ENCODE measurements at regions not wholly inside any gene's neighbourhood (a gene's known extent, or its start where the extent isn't known, plus 50 kb on each side); places are given as distances from the start of the nearest gene placed in this dataset.
"Not testable (repeated sequence)": the region's sequence is repeated elsewhere in the genome, so short reads cannot be mapped to it uniquely, and the experiment has no call there.

- TF ChIP-seq, protein P1, sequence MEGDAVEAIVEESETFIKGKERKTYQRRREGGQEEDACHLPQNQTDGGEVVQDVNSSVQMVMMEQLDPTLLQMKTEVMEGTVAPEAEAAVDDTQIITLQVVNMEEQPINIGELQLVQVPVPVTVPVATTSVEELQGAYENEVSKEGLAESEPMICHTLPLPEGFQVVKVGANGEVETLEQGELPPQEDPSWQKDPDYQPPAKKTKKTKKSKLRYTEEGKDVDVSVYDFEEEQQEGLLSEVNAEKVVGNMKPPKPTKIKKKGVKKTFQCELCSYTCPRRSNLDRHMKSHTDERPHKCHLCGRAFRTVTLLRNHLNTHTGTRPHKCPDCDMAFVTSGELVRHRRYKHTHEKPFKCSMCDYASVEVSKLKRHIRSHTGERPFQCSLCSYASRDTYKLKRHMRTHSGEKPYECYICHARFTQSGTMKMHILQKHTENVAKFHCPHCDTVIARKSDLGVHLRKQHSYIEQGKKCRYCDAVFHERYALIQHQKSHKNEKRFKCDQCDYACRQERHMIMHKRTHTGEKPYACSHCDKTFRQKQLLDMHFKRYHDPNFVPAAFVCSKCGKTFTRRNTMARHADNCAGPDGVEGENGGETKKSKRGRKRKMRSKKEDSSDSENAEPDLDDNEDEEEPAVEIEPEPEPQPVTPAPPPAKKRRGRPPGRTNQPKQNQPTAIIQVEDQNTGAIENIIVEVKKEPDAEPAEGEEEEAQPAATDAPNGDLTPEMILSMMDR (IDR thresholded peaks at IDR 0.05; ENCODE audit: insufficient read depth, low read depth, low read length, missing control alignments), result no peak
- DNase-seq (ENCODE audit: low read depth), result no peak
- H3K4me3 ChIP-seq (ENCODE audit: low read length), result no peak overlapping the region
Observed at GRCh38 chr4:82090717-82091116, 283.1 kb downstream of the HNRNPD start.

DNA sequence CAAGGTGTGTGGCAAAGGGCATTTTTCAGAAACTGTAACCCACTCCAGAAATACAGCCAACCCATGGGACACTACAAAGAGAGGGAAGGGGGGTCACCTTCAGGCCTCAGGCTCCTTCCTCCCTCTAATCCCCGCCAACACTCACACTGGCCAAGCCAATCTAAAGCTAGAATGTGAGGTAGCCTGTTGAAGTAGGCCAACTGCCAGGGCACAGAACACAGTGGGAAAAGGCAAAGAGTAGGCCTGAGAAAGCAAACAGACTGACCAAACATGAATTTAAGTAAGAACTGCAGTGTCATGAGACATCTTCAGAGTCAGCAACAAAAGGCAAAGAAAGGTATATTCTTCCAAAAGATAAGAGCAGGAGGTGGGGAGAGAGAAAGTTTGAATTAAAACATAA, 289.0 kb downstream of the HNRNPD start:
- TF ChIP-seq, protein P1 (IDR thresholded peaks at IDR 0.05; ENCODE audit: insufficient read depth, low read depth, low read length, missing control alignments), result no peak
- DNase-seq (ENCODE audit: low read depth), result no peak
- no peak overlapping the region for H3K4me3 ChIP-seq (ENCODE audit: low read length)

DNA sequence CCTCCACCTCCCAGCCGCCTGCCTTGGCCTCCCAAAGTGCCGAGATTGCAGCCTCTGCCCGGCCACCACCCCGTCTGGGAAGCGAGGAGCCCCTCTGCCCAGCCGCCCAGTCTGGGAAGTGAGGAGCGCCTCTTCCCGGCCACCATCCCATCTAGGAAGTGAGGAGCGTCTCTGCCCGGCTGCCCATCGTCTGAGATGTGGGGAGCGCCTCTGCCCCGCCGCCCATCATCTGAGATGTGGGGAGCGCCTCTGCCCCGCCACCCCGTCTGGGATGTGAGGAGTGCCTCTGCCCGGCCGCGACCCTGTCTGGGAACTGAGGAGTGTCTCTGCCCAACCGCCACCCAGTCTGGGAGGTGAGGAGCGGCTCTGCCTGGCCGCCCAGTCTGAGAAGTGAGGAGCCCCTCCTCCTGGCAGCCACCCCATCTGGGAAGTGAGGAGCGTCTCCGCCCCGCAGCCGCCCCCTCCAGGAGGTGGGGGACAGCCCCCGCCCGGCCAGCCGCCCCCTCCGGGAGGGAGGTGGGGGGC, 296.3 kb downstream of the HNRNPD start:
- DNase-seq (ENCODE audit: low read depth); H3K4me3 ChIP-seq (ENCODE audit: low read length): not testable (repeated sequence)

DNA sequence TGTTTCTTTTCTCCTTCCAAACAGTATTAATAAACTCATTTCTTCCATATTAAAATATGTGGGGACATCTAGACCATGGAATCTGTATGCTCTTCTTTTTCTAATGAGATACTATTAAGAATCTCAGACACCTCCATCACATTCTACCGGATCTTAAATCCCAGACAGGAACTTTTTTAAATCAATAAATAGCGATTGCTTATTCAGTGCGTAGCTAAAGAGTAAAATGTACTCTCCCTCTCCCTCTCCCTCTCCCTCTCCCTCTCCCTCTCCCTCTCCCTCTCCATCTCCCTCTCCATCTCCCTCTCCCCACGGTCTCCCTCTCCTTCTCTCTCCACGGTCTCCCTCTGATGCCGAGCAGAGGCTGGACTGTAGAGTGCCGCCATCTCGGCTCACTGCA, 297.0 kb downstream of the HNRNPD start:
- no peak overlapping the region for H3K4me3 ChIP-seq (ENCODE audit: low read length)
- TF ChIP-seq, protein P1 (IDR thresholded peaks at IDR 0.05; ENCODE audit: insufficient read depth, low read depth, low read length, missing control alignments), result no peak
- no peak for DNase-seq (ENCODE audit: low read depth)

GRCh38 chr4:82076359-82076758, 297.4 kb downstream of the HNRNPD start:
- no peak overlapping the region for H3K4me3 ChIP-seq (ENCODE audit: low read length)
- TF ChIP-seq, protein P1 (IDR thresholded peaks at IDR 0.05; ENCODE audit: insufficient read depth, low read depth, low read length, missing control alignments), result no peak
- no peak for DNase-seq (ENCODE audit: low read depth)

DNA sequence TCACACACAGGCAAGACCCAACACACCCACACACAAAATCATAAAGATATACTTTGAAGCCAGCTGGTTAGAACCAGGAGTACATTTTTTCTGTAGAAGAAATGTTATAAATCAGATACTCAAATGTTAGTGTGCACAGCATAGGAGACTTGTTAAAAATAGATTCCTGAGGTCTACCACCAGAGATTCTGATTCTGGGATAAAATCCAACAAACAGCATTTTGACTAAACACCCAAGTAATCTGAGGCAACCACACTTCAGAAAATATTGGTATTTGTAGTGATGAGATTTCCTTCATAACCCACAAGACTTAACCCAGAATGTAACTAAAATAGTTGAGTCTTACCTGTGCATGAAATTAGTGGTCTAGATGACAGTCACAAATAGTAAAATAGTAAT, 301.8 kb downstream of the HNRNPD start:
- H3K4me3 ChIP-seq (ENCODE audit: low read length), result no peak overlapping the region
- DNase-seq (ENCODE audit: low read depth), result no peak
- TF ChIP-seq, protein P1 (IDR thresholded peaks at IDR 0.05; ENCODE audit: insufficient read depth, low read depth, low read length, missing control alignments), result no peak

- TF ChIP-seq, protein P1 (IDR thresholded peaks at IDR 0.05; ENCODE audit: insufficient read depth, low read depth, low read length, missing control alignments), result no peak
- H3K4me3 ChIP-seq (ENCODE audit: low read length), result no peak overlapping the region
- no peak for DNase-seq (ENCODE audit: low read depth)
Observed at GRCh38 chr4:82069883-82070638, 303.7 kb downstream of the HNRNPD start.

Measured in epithelial cell of esophagus (primary cell).